Spleen (tissue), 11 donors: ENCODE measurements at regions not wholly inside any gene's neighbourhood (a gene's known extent, or its start where the extent isn't known, plus 50 kb on each side); places are given as distances from the start of the nearest gene placed in this dataset.

Source experiments
- DNase-seq: peaks from one replicate; pipeline ENCODE4 v3.0.0-alpha.2; 2020
- H3K27ac ChIP-seq, 8 donors: fragments of 200-600 bp; sonication (generic) in 7 of 8; 1 replicate in 4 of 8; 2 replicates in 4 of 8; pipeline versions ENCODE4 v1.5.0 to v1.8.0; 2016 to 2021; ENCODE audit warnings: inconsistent platforms in 4 of 8, mild to moderate bottlenecking in 4 of 8, moderate library complexity in 1 of 8
- H3K27me3 ChIP-seq, 7 donors: fragments of 200-600 bp; sonication (generic) in 6 of 7; replicated peaks in 1 of 7; 1 replicate in 4 of 7; 2 replicates in 3 of 7; pipeline versions ENCODE4 v1.5.0 to v1.8.0; 2016 to 2021; ENCODE audit warnings: inconsistent platforms in 3 of 7, mild to moderate bottlenecking in 1 of 7
- H3K36me3 ChIP-seq, 6 donors: fragments of 200-600 bp; sonication (generic) in 5 of 6; 1 replicate in 4 of 6; 2 replicates in 2 of 6; pipeline versions ENCODE4 v1.5.0 to v1.8.0; 2016 to 2021; ENCODE audit warnings: inconsistent platforms in 2 of 6
- H3K4me1 ChIP-seq, 6 donors: fragments of 200-600 bp; sonication (generic) in 5 of 6; 1 replicate in 3 of 6; 2 replicates in 3 of 6; pipeline versions ENCODE4 v1.5.0 to v1.8.0; 2016 to 2021; ENCODE audit warnings: inconsistent platforms in 3 of 6
- H3K4me3 ChIP-seq, 8 donors: fragments of 200-600 bp; sonication (generic) in 7 of 8; 1 replicate in 4 of 8; 2 replicates in 4 of 8; pipeline versions ENCODE4 v1.5.0 to v1.8.0; 2016 to 2021; ENCODE audit warnings: inconsistent platforms in 4 of 8, mild to moderate bottlenecking in 4 of 8, moderate library complexity in 2 of 8
- H3K9me3 ChIP-seq, 8 donors: fragments of 200-600 bp; sonication (generic) in 7 of 8; 1 replicate in 4 of 8; 2 replicates in 4 of 8; pipeline versions ENCODE4 v1.5.0 to v1.8.0; 2016 to 2021; ENCODE audit warnings: inconsistent platforms in 4 of 8
- POLR2A ChIP-seq, 3 donors: fragments of 450-650 bp; IDR thresholded peaks; one replicate each; pipeline ENCODE4 v1.5.1; 2017; ENCODE audit warnings: antibody characterized with exemption in 3 of 3, mild to moderate bottlenecking in 1 of 3
- POLR2AphosphoS5 ChIP-seq, 3 donors: sonication (generic); formaldehyde crosslinking; IDR thresholded peaks; one replicate each; pipeline ENCODE4 v1.5.1; 2017; ENCODE audit warnings: antibody characterized with exemption in 3 of 3
- WGBS, 5 donors: extraction: QIAGEN DNeasy Blood & Tissue Kit in 3 of 5; methylation state at CpG; one replicate each; pipeline versions ENCODE4 v1.1.5 to v1.1.7; 2013 to 2018; 5-methylcytosine and 5-hydroxymethylcytosine counted together
- intact Hi-C: fragments of 100-400 bp; cut with DNase I; formaldehyde crosslinking; loops from one replicate; pipeline ENCODE4 v1.15.0; 2023; ENCODE audit warnings: low total_unique reads
- TF ChIP-seq, protein P1 (sequence below), 11 experiments: fragments of 200-600 bp in 7 of 11; fragments of 450-650 bp in 4 of 11; sonication (generic) in 4 of 11; IDR thresholded peaks in 8 of 11; conservative IDR thresholded peaks in 3 of 11; 1 replicate in 7 of 11; 2 replicates in 4 of 11; pipeline versions ENCODE4 v1.4.0 to v1.8.0; 2016 to 2021; ENCODE audit warnings: antibody characterized with exemption in 11 of 11, inconsistent platforms in 4 of 11, mild to moderate bottlenecking in 1 of 11
- donor health status: healthy with polysubstance abuse.
- donor health status: DM: no; HTN: no; CAD: no; lungs with moderate emphysema.
- donor health status: DM: no; HTN: no; CAD: no.
- donor health status: Bipolar disorder and iron deficiency.
- donor health status: healthy.
- donor health status: DM: no; HTN: no; CAD: no.
- donor health status: DM: yes; HTN: yes; CAD: no.

- Histone ChIP-seq H3K4me1 (no peaks in the 10 kb centered on the region), H3K36me3 (no peaks in the 10 kb centered on the region), H3K9me3 (peaks cover 0 to 7% (median 0%) of the 10 kb centered on the region in 8 donors), H3K27ac (no peak overlapping the region), H3K27me3 (no peaks in the 10 kb centered on the region), H3K4me3 (no peak overlapping the region)
- TF ChIP-seq, protein P1, sequence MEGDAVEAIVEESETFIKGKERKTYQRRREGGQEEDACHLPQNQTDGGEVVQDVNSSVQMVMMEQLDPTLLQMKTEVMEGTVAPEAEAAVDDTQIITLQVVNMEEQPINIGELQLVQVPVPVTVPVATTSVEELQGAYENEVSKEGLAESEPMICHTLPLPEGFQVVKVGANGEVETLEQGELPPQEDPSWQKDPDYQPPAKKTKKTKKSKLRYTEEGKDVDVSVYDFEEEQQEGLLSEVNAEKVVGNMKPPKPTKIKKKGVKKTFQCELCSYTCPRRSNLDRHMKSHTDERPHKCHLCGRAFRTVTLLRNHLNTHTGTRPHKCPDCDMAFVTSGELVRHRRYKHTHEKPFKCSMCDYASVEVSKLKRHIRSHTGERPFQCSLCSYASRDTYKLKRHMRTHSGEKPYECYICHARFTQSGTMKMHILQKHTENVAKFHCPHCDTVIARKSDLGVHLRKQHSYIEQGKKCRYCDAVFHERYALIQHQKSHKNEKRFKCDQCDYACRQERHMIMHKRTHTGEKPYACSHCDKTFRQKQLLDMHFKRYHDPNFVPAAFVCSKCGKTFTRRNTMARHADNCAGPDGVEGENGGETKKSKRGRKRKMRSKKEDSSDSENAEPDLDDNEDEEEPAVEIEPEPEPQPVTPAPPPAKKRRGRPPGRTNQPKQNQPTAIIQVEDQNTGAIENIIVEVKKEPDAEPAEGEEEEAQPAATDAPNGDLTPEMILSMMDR (IDR thresholded peaks at IDR 0.05 in 8 of 11, conservative IDR thresholded peaks at IDR 0.05 in 3 of 11): no peak
- no peak for TF ChIP-seq POLR2AphosphoS5 (IDR thresholded peaks at IDR 0.05)
- no peak for TF ChIP-seq POLR2A (IDR thresholded peaks at IDR 0.05)
- 57 to 100% (median 81%) methylated on average over 1 of the region's 1 CpG for WGBS, 5 donors
- intact Hi-C loops: no loop called here
- no peak for DNase-seq
Observed at GRCh38 chr7:109059089-109059488, 489.4 kb downstream of the DNAJB9 start.

DNA sequence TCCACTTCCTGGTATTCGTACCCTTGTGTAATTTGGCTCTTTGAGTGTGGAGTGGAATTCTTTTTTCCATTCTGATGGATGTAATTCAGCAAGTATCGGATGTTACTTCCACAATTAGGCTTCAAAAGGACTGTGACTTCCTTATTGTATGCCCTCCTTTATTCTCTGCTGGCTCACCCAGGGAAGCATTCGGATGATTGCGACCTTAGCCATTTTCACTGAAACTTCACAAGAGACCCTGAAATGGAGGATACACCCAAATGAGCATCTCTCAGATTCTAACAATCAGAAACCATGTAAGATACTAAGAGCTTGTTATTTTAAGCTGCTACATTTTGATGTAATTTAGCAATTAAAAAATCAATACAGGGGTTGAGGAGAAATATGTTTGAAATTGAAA, 493.1 kb downstream of the DNAJB9 start:
- intact Hi-C loops: no loop called here
- H3K27ac ChIP-seq: no peak overlapping the region
- 80 to 88% (median 83%) methylated on average over 4 of the region's 4 CpGs for whole genome bisulfite sequencing, 5 donors

GRCh38 chr7:109073543-109073942, 503.9 kb downstream of the DNAJB9 start:
- no peak for DNase-seq
- H3K4me3 ChIP-seq: no peak overlapping the region
- no peaks in the 10 kb centered on the region for H3K36me3 ChIP-seq
- TF ChIP-seq POLR2A (IDR thresholded peaks at IDR 0.05) (no peak), POLR2AphosphoS5 (IDR thresholded peaks at IDR 0.05) (no peak)
- TF ChIP-seq, protein P1 (IDR thresholded peaks at IDR 0.05 in 8 of 11, conservative IDR thresholded peaks at IDR 0.05 in 3 of 11): no peak
- H3K27me3 ChIP-seq: no peaks in the 10 kb centered on the region
- H3K9me3 ChIP-seq: peaks cover 0 to 5% (median 0%) of the 10 kb centered on the region in 8 donors
- intact Hi-C loops: no loop called here
- H3K4me1 ChIP-seq: no peaks in the 10 kb centered on the region
- 91 to 97% (median 95%) methylated on average over 3 of the region's 3 CpGs for WGBS, 5 donors
- H3K27ac ChIP-seq: no peak overlapping the region

More for the DNA sequence above, 493.1 kb downstream of the DNAJB9 start:
- Histone ChIP-seq H3K4me3 (no peak overlapping the region), H3K36me3 (no peaks in the 10 kb centered on the region), H3K9me3 (peaks cover 0 to 11% (median 0%) of the 10 kb centered on the region in 8 donors), H3K27me3 (no peaks in the 10 kb centered on the region), H3K4me1 (no peaks in the 10 kb centered on the region)
- TF ChIP-seq POLR2AphosphoS5 (IDR thresholded peaks at IDR 0.05) (no peak), POLR2A (IDR thresholded peaks at IDR 0.05) (no peak)
- TF ChIP-seq, protein P1 (IDR thresholded peaks at IDR 0.05 in 8 of 11, conservative IDR thresholded peaks at IDR 0.05 in 3 of 11): no peak
- DNase-seq: no peak

DNA sequence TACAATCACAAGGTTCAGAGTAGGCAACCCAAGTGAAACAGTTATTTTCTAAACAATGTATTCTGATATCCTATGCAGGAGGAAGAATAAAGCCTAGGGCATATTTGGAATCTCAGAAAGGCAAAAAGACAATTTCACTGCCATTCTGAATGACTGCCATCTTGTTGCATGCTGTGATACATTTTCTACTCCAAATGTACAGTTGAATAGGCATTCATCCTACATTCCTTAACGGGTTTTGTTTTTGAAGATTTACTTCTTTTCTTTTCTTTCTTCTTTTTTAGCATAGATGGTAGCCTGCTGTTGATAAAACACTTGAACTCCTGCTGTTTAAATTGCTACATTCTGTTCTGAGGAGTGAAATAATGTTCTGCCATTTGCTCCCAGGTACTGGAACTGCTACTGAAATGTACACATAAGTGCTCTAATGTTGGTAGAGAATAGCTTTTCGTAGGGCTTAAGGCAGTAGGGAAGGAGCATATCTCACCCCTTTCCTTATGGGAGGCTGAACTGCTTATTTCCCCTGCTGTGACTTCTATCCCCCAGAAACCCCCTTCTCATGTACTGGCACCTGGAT, 506.8 kb downstream of the DNAJB9 start:
- WGBS, 5 donors: 59 to 69% (median 62%) methylated on average over 2 of the region's 2 CpGs
- no peaks in the 10 kb centered on the region for H3K36me3 ChIP-seq

More for the DNA sequence above, 506.8 kb downstream of the DNAJB9 start:
- intact Hi-C loops: no loop called here
- Histone ChIP-seq H3K27ac (no peak overlapping the region), H3K4me1 (no peaks in the 10 kb centered on the region), H3K27me3 (no peaks in the 10 kb centered on the region), H3K9me3 (peaks cover 0 to 5% (median 0%) of the 10 kb centered on the region in 8 donors), H3K4me3 (no peak overlapping the region)
- TF ChIP-seq, protein P1 (IDR thresholded peaks at IDR 0.05 in 8 of 11, conservative IDR thresholded peaks at IDR 0.05 in 3 of 11): no peak
- TF ChIP-seq POLR2A (IDR thresholded peaks at IDR 0.05) (no peak), POLR2AphosphoS5 (IDR thresholded peaks at IDR 0.05) (no peak)
- DNase-seq: no peak
